ENCODE measurements at regions not wholly inside any gene's neighbourhood (a gene's known extent, or its start where the extent isn't known, plus 50 kb on each side); places are given as distances from the start of the nearest gene placed in this dataset.
"Not testable (repeated sequence)": the region's sequence is repeated elsewhere in the genome, so short reads cannot be mapped to it uniquely, and the experiment has no call there.

DNA sequence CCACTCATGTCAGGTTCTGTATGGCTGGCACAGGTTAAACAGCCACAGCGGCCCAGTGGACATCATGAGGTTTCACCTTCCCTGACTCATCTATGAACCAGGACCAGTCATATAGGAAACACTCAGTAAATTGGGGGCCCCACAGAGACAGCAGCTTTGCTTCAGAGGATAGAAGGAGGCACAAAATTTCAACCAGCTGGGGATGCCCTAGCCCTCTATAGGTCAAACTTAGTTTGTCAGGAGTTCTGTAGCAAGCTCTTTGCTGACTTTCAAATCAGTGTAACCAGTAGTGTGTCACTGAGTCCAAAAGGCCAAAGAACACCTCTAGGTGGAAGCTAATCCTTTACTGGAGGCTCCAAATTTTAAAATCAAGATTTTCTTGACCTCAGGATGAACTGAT, 4157.8 kb upstream of the TPTE start:
- not testable (repeated sequence) for TF ChIP-seq POLR2A (IDR thresholded peaks at IDR 0.05; ENCODE audit: low read length); EP300 (IDR thresholded peaks at IDR 0.05); BHLHE40 (IDR thresholded peaks at IDR 0.05; ENCODE audit: low read depth, low read length); HOXA7 (CRISPR knock-in tag; IDR thresholded peaks at IDR 0.05); RAD21 (conservative IDR thresholded peaks at IDR 0.05 in 1 of 2, IDR thresholded peaks at IDR 0.05 in 1 of 2); RNF2 (IDR thresholded peaks at IDR 0.05; ENCODE audit: borderline replicate concordance, low read depth); NR3C1 (IDR thresholded peaks at IDR 0.05); PHF8 (IDR thresholded peaks at IDR 0.05; ENCODE audit: borderline replicate concordance, low read depth); JUNB (IDR thresholded peaks at IDR 0.05)
- TF ChIP-seq, protein P1, sequence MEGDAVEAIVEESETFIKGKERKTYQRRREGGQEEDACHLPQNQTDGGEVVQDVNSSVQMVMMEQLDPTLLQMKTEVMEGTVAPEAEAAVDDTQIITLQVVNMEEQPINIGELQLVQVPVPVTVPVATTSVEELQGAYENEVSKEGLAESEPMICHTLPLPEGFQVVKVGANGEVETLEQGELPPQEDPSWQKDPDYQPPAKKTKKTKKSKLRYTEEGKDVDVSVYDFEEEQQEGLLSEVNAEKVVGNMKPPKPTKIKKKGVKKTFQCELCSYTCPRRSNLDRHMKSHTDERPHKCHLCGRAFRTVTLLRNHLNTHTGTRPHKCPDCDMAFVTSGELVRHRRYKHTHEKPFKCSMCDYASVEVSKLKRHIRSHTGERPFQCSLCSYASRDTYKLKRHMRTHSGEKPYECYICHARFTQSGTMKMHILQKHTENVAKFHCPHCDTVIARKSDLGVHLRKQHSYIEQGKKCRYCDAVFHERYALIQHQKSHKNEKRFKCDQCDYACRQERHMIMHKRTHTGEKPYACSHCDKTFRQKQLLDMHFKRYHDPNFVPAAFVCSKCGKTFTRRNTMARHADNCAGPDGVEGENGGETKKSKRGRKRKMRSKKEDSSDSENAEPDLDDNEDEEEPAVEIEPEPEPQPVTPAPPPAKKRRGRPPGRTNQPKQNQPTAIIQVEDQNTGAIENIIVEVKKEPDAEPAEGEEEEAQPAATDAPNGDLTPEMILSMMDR (IDR thresholded peaks at IDR 0.05): not testable (repeated sequence)
- TF ChIP-seq, protein P2, sequence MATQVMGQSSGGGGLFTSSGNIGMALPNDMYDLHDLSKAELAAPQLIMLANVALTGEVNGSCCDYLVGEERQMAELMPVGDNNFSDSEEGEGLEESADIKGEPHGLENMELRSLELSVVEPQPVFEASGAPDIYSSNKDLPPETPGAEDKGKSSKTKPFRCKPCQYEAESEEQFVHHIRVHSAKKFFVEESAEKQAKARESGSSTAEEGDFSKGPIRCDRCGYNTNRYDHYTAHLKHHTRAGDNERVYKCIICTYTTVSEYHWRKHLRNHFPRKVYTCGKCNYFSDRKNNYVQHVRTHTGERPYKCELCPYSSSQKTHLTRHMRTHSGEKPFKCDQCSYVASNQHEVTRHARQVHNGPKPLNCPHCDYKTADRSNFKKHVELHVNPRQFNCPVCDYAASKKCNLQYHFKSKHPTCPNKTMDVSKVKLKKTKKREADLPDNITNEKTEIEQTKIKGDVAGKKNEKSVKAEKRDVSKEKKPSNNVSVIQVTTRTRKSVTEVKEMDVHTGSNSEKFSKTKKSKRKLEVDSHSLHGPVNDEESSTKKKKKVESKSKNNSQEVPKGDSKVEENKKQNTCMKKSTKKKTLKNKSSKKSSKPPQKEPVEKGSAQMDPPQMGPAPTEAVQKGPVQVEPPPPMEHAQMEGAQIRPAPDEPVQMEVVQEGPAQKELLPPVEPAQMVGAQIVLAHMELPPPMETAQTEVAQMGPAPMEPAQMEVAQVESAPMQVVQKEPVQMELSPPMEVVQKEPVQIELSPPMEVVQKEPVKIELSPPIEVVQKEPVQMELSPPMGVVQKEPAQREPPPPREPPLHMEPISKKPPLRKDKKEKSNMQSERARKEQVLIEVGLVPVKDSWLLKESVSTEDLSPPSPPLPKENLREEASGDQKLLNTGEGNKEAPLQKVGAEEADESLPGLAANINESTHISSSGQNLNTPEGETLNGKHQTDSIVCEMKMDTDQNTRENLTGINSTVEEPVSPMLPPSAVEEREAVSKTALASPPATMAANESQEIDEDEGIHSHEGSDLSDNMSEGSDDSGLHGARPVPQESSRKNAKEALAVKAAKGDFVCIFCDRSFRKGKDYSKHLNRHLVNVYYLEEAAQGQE (IDR thresholded peaks at IDR 0.05): not testable (repeated sequence)
- TF ChIP-seq, protein P3, sequence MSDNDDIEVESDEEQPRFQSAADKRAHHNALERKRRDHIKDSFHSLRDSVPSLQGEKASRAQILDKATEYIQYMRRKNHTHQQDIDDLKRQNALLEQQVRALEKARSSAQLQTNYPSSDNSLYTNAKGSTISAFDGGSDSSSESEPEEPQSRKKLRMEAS (IDR thresholded peaks at IDR 0.05): not testable (repeated sequence)
